PFSK-1 (cell line): ENCODE measurements at regions not wholly inside any gene's neighbourhood (a gene's known extent, or its start where the extent isn't known, plus 50 kb on each side); places are given as distances from the start of the nearest gene placed in this dataset.

Source experiments
- FOXP2 ChIP-seq: optimal IDR thresholded peaks from 2 replicates; pipeline ENCODE3; 2011; ENCODE audit warnings: borderline replicate concordance, control low read depth, inconsistent platforms; ENCODE audit not compliant: insufficient read depth; ENCODE audit errors: extremely low read length, extremely low read depth
- POLR2AphosphoS5 ChIP-seq: IDR thresholded peaks from 2 replicates; pipeline ENCODE4 v1.6.1; 2012; ENCODE audit warnings: low read depth, mild to moderate bottlenecking, control low read depth, low read length, moderate library complexity
- REST ChIP-seq, 2 experiments: IDR thresholded peaks; 2 replicates each; pipeline versions ENCODE4 v1.6.1 to v1.8.0; 2011 to 2012; ENCODE audit warnings: low read depth in 2 of 2, low read length in 2 of 2, control low read depth in 1 of 2, inconsistent platforms in 1 of 2, mild to moderate bottlenecking in 1 of 2, moderate library complexity in 1 of 2; ENCODE audit not compliant: insufficient read depth in 1 of 2
- SIN3A ChIP-seq: IDR thresholded peaks from 2 replicates; pipeline ENCODE4 v1.6.1; 2012; ENCODE audit warnings: mild to moderate bottlenecking, low read length, moderate library complexity, borderline replicate concordance; ENCODE audit not compliant: insufficient read depth
- TAF1 ChIP-seq: IDR thresholded peaks from 2 replicates; pipeline ENCODE4 v1.6.1; 2012; ENCODE audit warnings: low read length, control low read depth, borderline replicate concordance; ENCODE audit not compliant: insufficient read depth

DNA sequence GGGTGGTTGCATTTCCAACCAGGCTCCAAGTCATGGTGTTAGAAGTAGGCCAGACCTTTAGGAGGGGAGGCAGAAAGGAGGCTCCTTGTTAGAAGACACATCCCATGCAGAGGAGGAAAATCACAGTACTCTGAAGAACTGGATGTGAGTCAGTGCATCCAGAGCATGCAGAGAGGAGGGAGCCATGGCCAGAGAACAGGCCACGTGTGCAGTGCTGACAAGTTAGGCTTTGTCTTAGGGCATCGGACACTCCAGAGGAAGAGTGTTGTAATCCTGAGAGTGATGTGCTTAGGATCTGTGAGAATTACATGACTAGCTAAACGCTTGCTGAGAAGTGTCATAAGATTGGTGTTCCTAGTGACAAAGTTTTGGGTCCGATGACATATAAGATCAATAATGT lies 456.5 kb upstream of the THRB start:
- no peak for TF ChIP-seq TAF1
- TF ChIP-seq REST (IDR thresholded peaks at IDR 0.05; ENCODE audit: insufficient read depth in 1 of 2, low read depth in 2 of 2, low read length in 2 of 2) = no peak
- no peak for TF ChIP-seq FOXP2
- no peak for TF ChIP-seq POLR2AphosphoS5
- TF ChIP-seq SIN3A = no peak

- TF ChIP-seq SIN3A (no peak), FOXP2 (no peak), POLR2AphosphoS5 (no peak), TAF1 (no peak), REST (IDR thresholded peaks at IDR 0.05; ENCODE audit: insufficient read depth in 1 of 2, low read depth in 2 of 2, low read length in 2 of 2) (no peak)
Measured at GRCh38 chr3:24952388-24952787, 457.7 kb upstream of the THRB start.

DNA sequence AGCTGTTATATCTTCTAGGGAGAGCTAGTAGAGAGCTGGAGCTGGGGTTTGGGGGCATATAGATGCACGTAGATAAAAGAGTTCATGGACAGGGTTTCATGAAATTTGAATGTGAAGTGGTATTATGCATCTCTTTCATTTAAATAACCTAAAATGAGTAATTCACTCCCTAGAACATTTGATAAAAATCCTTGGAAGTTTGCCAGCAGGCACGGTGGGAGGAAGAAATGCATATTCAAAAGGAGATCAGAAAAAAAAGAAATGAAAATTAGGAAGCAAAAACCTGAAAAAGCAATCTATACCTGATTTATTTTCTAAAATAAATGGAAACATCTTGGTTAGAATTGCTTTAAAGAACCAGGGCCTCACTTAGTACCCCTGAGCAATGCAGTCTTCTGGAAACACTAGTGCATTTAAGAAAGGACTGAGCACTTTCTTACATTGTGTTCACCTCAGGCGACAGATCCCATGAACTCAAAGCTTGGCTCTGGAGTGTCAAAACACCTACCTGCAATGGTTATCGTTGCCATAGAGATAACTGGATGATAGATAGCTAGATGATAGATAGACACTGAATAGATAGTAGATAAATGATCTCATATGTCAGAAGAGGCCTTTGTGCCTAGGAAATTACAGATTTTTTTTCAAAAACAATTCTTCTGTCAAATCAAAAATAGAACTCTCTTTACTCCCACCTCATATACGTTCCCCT lies 458.6 kb upstream of the THRB start:
- TF ChIP-seq SIN3A = no peak
- TF ChIP-seq FOXP2 = no peak
- no peak for TF ChIP-seq TAF1
- TF ChIP-seq POLR2AphosphoS5 = no peak
- no peak for TF ChIP-seq REST (IDR thresholded peaks at IDR 0.05; ENCODE audit: insufficient read depth in 1 of 2, low read depth in 2 of 2, low read length in 2 of 2)

DNA sequence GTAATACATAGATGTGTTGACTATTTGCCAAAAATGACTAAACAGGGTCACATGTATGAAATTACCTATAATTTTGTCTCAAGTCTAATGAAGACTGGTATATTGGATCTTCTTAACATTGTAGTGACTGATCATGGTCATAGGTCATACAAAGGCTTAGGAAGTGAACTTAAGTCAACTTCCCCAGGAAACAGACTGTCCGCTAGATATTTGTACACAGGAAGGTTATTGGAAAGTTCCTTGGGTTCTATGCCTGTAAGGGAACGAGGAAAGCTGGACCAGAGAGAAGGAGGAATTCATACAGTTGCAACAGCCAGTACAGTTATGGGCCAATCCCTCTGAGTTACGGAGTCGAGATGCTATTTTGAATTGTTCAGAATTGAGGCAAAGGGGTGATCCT lies 462.0 kb upstream of the THRB start:
- TF ChIP-seq FOXP2 (no peak), SIN3A (no peak), TAF1 (no peak)

GRCh38 chr3:24958271-24958670 lies 463.6 kb upstream of the THRB start:
- TF ChIP-seq FOXP2 (no peak), TAF1 (no peak), POLR2AphosphoS5 (no peak), REST (IDR thresholded peaks at IDR 0.05; ENCODE audit: insufficient read depth in 1 of 2, low read depth in 2 of 2, low read length in 2 of 2) (no peak), SIN3A (no peak)
